ENCODE measurements at regions not wholly inside any gene's neighbourhood (a gene's known extent, or its start where the extent isn't known, plus 50 kb on each side); places are given as distances from the start of the nearest gene placed in this dataset.

DNA sequence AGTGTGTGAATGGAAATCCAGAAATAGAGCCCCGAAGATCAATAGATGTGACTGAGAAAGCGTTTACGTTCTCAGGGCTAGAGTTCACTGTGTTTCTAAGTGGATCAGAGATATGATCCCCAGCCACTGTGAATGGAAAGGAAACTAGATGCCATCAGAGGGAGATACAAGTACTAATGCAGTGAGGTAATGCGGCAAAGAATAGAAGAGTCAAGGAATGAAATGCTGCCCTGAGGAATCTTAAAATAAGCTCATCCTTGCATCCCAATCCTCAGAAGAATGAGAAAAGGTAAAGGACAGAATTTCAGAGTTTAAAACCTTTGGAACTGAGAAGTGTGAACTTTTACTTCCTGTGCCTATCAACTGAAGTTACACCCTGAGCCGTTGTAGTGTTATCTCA is 165.5 kb upstream of the ESRRG start:
- no peak for ATAC-seq (ENCODE audit: low FRiP score)

GRCh38 chr1:216887032-216887431 is 163.8 kb upstream of the ESRRG start:
- TF ChIP-seq CTCF (IDR thresholded peaks at IDR 0.05), result no peak
- no peak for DNase-seq (ENCODE audit: low spot score)
- no peak for ATAC-seq (ENCODE audit: low FRiP score)

More for the DNA sequence above, 165.5 kb upstream of the ESRRG start:
- TF ChIP-seq CTCF (IDR thresholded peaks at IDR 0.05), result no peak
- DNase-seq (ENCODE audit: low spot score), result no peak

- no peak for DNase-seq (ENCODE audit: low spot score)
- no peak for TF ChIP-seq CTCF (IDR thresholded peaks at IDR 0.05)
- no peak for ATAC-seq (ENCODE audit: low FRiP score)
These were observed 161.5 kb upstream of the ESRRG start for GRCh38 chr1:216884614-216885229.

GRCh38 chr1:216883518-216883917 is 160.3 kb upstream of the ESRRG start:
- no peak for ATAC-seq (ENCODE audit: low FRiP score)
- TF ChIP-seq CTCF (IDR thresholded peaks at IDR 0.05), result no peak
- DNase-seq (ENCODE audit: low spot score), result no peak

DNA sequence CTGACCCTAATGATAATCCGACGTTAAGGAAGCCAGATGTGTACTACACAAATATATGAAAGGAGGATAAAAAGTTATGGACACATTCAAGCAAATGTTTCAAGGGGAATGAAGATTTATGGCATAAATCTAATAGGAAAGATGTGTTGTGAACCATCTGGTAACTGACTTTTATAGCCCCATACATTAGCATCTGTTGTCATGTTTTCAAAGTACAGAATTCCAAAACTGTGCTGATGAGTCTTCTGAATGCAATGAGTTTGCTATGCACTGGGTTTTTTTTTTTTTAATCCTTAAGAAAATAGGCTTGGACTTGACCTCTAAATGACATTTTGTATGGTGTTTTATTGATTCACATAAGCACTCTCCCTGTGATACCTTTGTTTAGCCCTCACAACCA is 158.5 kb upstream of the ESRRG start:
- DNase-seq (ENCODE audit: low spot score) (no peak), ATAC-seq (ENCODE audit: low FRiP score) (no peak)
- no peak for TF ChIP-seq CTCF (IDR thresholded peaks at IDR 0.05)

DNA sequence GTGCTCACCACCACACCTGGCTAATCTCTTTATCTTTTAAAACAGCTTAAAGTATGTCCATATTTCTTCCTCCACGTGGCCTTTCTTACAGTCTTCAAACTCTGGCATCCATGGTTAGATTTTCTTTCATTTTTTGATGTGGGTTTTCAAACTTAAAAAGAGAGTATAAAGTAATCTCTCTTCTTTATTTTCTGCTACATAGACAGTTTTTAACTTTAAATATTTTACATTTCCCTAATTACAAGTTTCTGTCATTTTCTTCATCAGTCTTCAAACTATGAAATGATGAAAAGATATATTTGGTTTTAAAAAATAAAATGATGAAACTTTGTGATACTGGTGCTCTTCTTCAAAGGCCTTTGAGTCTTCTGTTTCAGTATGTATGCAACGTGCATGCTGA is 143.5 kb upstream of the ESRRG start:
- DNase-seq (ENCODE audit: low spot score), result no peak
- TF ChIP-seq CTCF (IDR thresholded peaks at IDR 0.05), result no peak
- no peak for ATAC-seq (ENCODE audit: low FRiP score)

DNA sequence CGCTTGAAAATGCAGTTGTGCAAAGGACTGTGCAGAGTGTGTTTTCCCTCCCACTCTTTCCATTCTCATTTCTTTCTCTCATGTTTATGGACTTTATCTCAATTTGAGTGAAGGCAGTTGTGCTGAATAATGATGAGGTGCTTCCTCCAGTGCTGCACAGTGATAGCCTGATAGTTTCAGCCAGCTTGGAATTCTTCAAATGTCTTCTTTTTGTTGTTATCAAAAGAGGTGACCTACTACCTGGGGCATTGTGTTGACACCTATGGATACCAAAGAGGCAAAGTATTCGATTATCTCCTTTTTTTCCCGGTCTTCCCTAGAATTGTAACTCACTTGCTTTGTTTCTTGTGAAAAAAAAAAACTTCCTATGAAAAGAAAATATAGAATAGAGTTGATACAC is 132.6 kb upstream of the ESRRG start:
- no peak for DNase-seq (ENCODE audit: low spot score)
- ATAC-seq (ENCODE audit: low FRiP score), result no peak
- TF ChIP-seq CTCF (IDR thresholded peaks at IDR 0.05), result no peak

Data from omental fat pad (tissue), 3 donors.